CD4-positive, alpha-beta T cell (primary cell): ENCODE measurements at regions not wholly inside any gene's neighbourhood (a gene's known extent, or its start where the extent isn't known, plus 50 kb on each side); places are given as distances from the start of the nearest gene placed in this dataset.

Experiments
- ATAC-seq: fragments of 200-7000 bp; cut with Tn5 transposase; one replicate; pipeline ENCODE4 v1.10.0; 2022; ENCODE audit warnings: mild to moderate bottlenecking; ENCODE audit not compliant: poor library complexity
- CTCF ChIA-PET: fragments of 350-600 bp; sonication (Branson Sonifier 250); formaldehyde crosslinking; loops from one replicate; lab custom pipeline; 2021; ENCODE audit warnings: antibody characterized with exemption, inconsistent platforms; lab: Charles Lee
- POLR2A ChIA-PET: fragments of 350-600 bp; sonication (Branson Sonifier 250); formaldehyde crosslinking; loops from one replicate; lab custom pipeline; 2021; ENCODE audit warnings: antibody characterized with exemption, inconsistent platforms; lab: Charles Lee
- DNase-seq, 14 experiments: peaks; one replicate each; pipeline ENCODE4 v3.0.0-alpha.2; 2013 to 2020; ENCODE audit warnings: mixed read lengths in 2 of 14
- H3K27ac ChIP-seq, 2 donors: one replicate each; pipeline versions ENCODE4 v1.5.1 to v1.7.0; 2013; ENCODE audit warnings: low read length in 2 of 2, low read depth in 1 of 2, mild to moderate bottlenecking in 1 of 2
- H3K27me3 ChIP-seq, 2 experiments: 1 replicate in 1 of 2; 2 replicates in 1 of 2; pipeline versions ENCODE4 v1.6.1 to v1.7.0; 2013; ENCODE audit warnings: low read length in 2 of 2, control low read depth in 1 of 2, mild to moderate bottlenecking in 1 of 2, moderate library complexity in 1 of 2; ENCODE audit not compliant: insufficient read depth in 2 of 2, control insufficient read depth in 1 of 2
- H3K36me3 ChIP-seq: one replicate; pipeline ENCODE4 v1.6.1; 2013; ENCODE audit warnings: low read length, control low read depth; ENCODE audit not compliant: insufficient read depth
- H3K4me1 ChIP-seq: one replicate; pipeline ENCODE4 v1.6.1; 2013; ENCODE audit warnings: low read length, control low read depth; ENCODE audit not compliant: insufficient read depth
- H3K4me3 ChIP-seq: one replicate; pipeline ENCODE4 v1.5.1; 2013; ENCODE audit warnings: mild to moderate bottlenecking, low read length, moderate library complexity
- H3K9me3 ChIP-seq, 2 experiments: 1 replicate in 1 of 2; 2 replicates in 1 of 2; pipeline versions ENCODE4 v1.6.1 to v1.7.0; 2013; ENCODE audit warnings: low read length in 2 of 2, mild to moderate bottlenecking in 2 of 2, control low read depth in 1 of 2, moderate library complexity in 1 of 2; ENCODE audit not compliant: control insufficient read depth in 1 of 2, insufficient read depth in 1 of 2
- H3K27ac Mint-ChIP-seq: one replicate; pipeline ENCODE4 v1.8.0; 2020; ENCODE audit warnings: mixed read lengths
- H3K27me3 Mint-ChIP-seq: one replicate; pipeline ENCODE4 v1.8.0; 2021; ENCODE audit warnings: mixed read lengths
- H3K36me3 Mint-ChIP-seq: one replicate; pipeline ENCODE4 v1.8.0; 2021; ENCODE audit warnings: low read depth, mixed read lengths
- H3K4me1 Mint-ChIP-seq: one replicate; pipeline ENCODE4 v1.8.0; 2021; ENCODE audit warnings: low read depth, mixed read lengths
- H3K4me3 Mint-ChIP-seq: one replicate; pipeline ENCODE4 v1.8.0; 2020; ENCODE audit warnings: mild to moderate bottlenecking, mixed read lengths
- H3K9me3 Mint-ChIP-seq: one replicate; pipeline ENCODE4 v1.8.0; 2020; ENCODE audit warnings: mixed read lengths
- intact Hi-C, 2 experiments: fragments of 100-400 bp; cut with DNase I in 1 of 2; cut with micrococcal nuclease in 1 of 2; formaldehyde crosslinking; loops; one replicate each; pipeline versions ENCODE4 v1.15.1 to v1.9.0; 2023 to 2025; cut with DNase I, micrococcal nuclease
- TF ChIP-seq, protein P1 (sequence below): fragments of 200-600 bp; IDR thresholded peaks from one replicate; pipeline ENCODE4 v1.8.0; 2022; ENCODE audit warnings: antibody characterized with exemption, mild to moderate bottlenecking

DNA sequence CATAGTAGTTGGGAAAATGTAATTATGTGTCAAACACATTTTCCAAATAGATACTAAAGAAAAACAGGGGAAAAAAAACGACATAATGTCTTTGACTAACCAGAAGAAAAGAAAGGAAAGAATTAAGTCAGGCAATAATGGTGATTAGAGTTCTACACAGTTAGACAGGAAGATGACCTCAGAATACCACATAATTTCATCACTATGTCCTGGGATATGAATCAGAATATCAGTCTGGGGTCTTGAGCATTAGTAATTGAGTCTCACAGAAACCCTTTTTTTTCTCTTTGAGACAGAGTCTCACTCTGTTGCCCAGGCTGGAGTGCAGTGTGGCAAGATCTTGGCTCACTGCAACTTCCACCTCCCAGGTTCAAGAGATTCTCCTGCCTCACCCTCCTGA lies 503.4 kb downstream of the SLITRK1 start:
- Histone ChIP-seq H3K9me3 (no peaks in the 10 kb centered on the region), H3K4me1 (no peaks in the 10 kb centered on the region), H3K27me3 (no peaks in the 10 kb centered on the region), H3K36me3 (no peaks in the 10 kb centered on the region), H3K27ac (no peak overlapping the region), H3K4me3 (no peak overlapping the region)
- H3K9me3 Mint-ChIP-seq: no peaks in the 10 kb centered on the region
- ChIA-PET POLR2A (no interaction called here), CTCF (no interaction called here)
- intact Hi-C loops: loop anchor here in 1 of 2 experiments (10.0 kb wide), 1 partner anchor 1576 kb away; no protein-coding TSS in a partner anchor
- H3K4me1 Mint-ChIP-seq: no peaks in the 10 kb centered on the region
- DNase-seq: no peak
- TF ChIP-seq, protein P1, sequence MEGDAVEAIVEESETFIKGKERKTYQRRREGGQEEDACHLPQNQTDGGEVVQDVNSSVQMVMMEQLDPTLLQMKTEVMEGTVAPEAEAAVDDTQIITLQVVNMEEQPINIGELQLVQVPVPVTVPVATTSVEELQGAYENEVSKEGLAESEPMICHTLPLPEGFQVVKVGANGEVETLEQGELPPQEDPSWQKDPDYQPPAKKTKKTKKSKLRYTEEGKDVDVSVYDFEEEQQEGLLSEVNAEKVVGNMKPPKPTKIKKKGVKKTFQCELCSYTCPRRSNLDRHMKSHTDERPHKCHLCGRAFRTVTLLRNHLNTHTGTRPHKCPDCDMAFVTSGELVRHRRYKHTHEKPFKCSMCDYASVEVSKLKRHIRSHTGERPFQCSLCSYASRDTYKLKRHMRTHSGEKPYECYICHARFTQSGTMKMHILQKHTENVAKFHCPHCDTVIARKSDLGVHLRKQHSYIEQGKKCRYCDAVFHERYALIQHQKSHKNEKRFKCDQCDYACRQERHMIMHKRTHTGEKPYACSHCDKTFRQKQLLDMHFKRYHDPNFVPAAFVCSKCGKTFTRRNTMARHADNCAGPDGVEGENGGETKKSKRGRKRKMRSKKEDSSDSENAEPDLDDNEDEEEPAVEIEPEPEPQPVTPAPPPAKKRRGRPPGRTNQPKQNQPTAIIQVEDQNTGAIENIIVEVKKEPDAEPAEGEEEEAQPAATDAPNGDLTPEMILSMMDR: no peak
- ATAC-seq: no peak
- no peaks in the 10 kb centered on the region for H3K27me3 Mint-ChIP-seq
- no peak overlapping the region for H3K27ac Mint-ChIP-seq
- no peak overlapping the region for H3K4me3 Mint-ChIP-seq
- no peaks in the 10 kb centered on the region for H3K36me3 Mint-ChIP-seq

DNA sequence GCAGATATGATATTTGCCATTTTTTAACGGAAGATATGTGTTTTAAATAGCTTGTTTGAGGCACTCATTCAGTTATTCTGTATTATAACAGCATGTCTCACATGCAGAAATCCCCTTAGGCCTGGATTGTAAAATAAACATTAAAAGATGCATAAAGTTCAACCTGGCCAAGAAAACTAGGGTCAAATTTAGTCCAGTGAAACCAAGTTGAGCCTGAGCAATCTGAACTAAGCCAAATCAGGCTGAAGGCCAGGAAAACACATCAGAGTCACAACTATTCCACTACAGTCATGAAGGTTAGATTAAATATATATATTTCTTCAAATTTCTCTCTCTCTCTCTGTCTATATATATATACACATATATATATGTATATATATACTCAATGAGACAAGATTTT lies 504.8 kb downstream of the SLITRK1 start:
- Mint-ChIP-seq H3K27me3 (no peaks in the 10 kb centered on the region), H3K4me1 (no peaks in the 10 kb centered on the region), H3K36me3 (no peaks in the 10 kb centered on the region), H3K27ac (no peak overlapping the region), H3K4me3 (no peak overlapping the region), H3K9me3 (no peaks in the 10 kb centered on the region)
- H3K27ac ChIP-seq: no peak overlapping the region
- intact Hi-C loops: loop anchor here in 1 of 2 experiments (10.0 kb wide), 1 partner anchor 1577 kb away; no protein-coding TSS in a partner anchor
- ChIA-PET POLR2A (no interaction called here), CTCF (no interaction called here)
- no peaks in the 10 kb centered on the region for H3K4me1 ChIP-seq
- DNase-seq (no peak), ATAC-seq (no peak)
- H3K36me3 ChIP-seq: no peaks in the 10 kb centered on the region
- no peaks in the 10 kb centered on the region for H3K9me3 ChIP-seq
- no peaks in the 10 kb centered on the region for H3K27me3 ChIP-seq
- no peak overlapping the region for H3K4me3 ChIP-seq
- TF ChIP-seq, protein P1: no peak

DNA sequence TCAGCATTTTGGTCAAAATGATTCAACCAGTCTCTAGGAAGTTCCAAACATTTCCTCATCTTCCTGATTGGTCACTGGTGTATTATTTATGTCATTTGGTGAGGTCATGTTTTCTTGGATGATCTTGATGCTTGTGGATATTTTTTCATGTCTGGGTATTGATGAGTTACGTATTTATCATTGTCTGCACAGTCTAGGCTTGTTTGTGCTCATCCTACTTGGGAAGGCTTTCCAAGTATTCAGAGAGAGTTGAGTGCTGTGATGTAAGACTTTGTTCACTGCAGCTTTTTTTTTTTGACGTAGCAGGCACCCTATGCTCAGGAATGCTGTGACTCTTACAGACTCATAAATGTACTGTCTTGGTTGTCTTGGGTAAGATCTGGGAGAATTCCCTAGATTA lies 509.5 kb downstream of the SLITRK1 start:
- Histone ChIP-seq H3K4me1 (no peaks in the 10 kb centered on the region), H3K9me3 (peaks cover 0 to 5% of the 10 kb centered on the region in 2 experiments), H3K27ac (no peak overlapping the region), H3K27me3 (no peaks in the 10 kb centered on the region), H3K4me3 (no peak overlapping the region), H3K36me3 (no peaks in the 10 kb centered on the region)
- CTCF ChIA-PET: no interaction called here
- intact Hi-C loops: loop anchor here in 1 of 2 experiments (10.0 kb wide), 1 partner anchor 1582 kb away; no protein-coding TSS in a partner anchor
- TF ChIP-seq, protein P1: no peak
- no peak for ATAC-seq
- Mint-ChIP-seq H3K4me1 (no peaks in the 10 kb centered on the region), H3K4me3 (no peak overlapping the region), H3K27me3 (no peaks in the 10 kb centered on the region), H3K36me3 (no peaks in the 10 kb centered on the region), H3K9me3 (peaks cover 9% of the 10 kb centered on the region), H3K27ac (no peak overlapping the region)
- DNase-seq: no peak
- POLR2A ChIA-PET: no interaction called here
